ENCODE measurements at regions not wholly inside any gene's neighbourhood (a gene's known extent, or its start where the extent isn't known, plus 50 kb on each side); places are given as distances from the start of the nearest gene placed in this dataset.

GRCh38 chr1:29460694-29461093, 224.4 kb downstream of the PTPRU start:
- H3K4me2 ChIP-seq (ENCODE audit: low read length), result no peak overlapping the region
- no peaks in the 10 kb centered on the region for H3K4me1 ChIP-seq (ENCODE audit: control insufficient read depth, low read length)
- H4K20me1 ChIP-seq (ENCODE audit: control insufficient read depth, insufficient read depth, low read depth, low read length), result no peaks in the 10 kb centered on the region
- no peaks in the 10 kb centered on the region for H3K79me2 ChIP-seq (ENCODE audit: control insufficient read depth, low read length)
- no peak overlapping the region for H3K4me3 ChIP-seq (ENCODE audit: low read length)
- H3K36me3 ChIP-seq (ENCODE audit: control insufficient read depth, low read length), result no peaks in the 10 kb centered on the region
- no peaks in the 10 kb centered on the region for H3K9me3 ChIP-seq (ENCODE audit: control insufficient read depth, insufficient read depth, low read length)
- H3F3A ChIP-seq (ENCODE audit: control insufficient read depth, insufficient read depth), result no peaks in the 10 kb centered on the region
- no peak overlapping the region for H3K27ac ChIP-seq (ENCODE audit: low read depth, low read length)
- no peaks in the 10 kb centered on the region for H3K27me3 ChIP-seq (ENCODE audit: control insufficient read depth, low read length)
- TF ChIP-seq EZH2phosphoT487 (IDR thresholded peaks at IDR 0.05; ENCODE audit: borderline replicate concordance, low read length), result no peak
- TF ChIP-seq, protein P1, sequence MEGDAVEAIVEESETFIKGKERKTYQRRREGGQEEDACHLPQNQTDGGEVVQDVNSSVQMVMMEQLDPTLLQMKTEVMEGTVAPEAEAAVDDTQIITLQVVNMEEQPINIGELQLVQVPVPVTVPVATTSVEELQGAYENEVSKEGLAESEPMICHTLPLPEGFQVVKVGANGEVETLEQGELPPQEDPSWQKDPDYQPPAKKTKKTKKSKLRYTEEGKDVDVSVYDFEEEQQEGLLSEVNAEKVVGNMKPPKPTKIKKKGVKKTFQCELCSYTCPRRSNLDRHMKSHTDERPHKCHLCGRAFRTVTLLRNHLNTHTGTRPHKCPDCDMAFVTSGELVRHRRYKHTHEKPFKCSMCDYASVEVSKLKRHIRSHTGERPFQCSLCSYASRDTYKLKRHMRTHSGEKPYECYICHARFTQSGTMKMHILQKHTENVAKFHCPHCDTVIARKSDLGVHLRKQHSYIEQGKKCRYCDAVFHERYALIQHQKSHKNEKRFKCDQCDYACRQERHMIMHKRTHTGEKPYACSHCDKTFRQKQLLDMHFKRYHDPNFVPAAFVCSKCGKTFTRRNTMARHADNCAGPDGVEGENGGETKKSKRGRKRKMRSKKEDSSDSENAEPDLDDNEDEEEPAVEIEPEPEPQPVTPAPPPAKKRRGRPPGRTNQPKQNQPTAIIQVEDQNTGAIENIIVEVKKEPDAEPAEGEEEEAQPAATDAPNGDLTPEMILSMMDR (IDR thresholded peaks at IDR 0.05; ENCODE audit: low read depth, low read length, poor library complexity, severe bottlenecking), result no peak
- H3K9me2 ChIP-seq (replicated peaks; ENCODE audit: control insufficient read depth, low read length), result no peaks in the 10 kb centered on the region

DNA sequence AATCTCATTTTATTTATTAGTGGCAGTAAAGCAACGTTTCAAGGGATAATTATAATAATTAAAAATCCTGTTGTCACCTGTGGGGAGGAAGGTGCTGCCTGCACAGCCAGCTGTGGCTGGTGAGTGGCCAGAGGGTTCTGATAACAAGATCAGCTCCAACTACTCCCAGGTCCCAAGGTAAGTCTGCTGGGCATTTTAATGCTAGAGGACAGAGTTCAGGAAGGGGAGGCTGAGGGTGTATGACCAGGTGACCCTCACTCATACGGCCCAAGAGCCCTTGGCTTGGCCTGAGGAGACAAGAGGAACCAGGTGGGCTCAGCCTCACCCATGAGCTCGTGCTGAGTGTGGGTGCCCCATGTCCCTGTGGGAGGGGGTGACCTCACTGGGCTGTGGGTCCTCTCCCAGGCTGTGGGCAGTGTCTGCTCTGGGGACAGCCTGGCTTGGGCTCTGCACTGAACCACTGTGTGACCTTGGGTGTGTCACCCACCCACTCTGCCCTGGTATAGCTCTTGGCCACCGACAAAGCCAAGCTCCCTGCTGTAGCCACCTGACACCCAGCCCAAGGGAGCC, 223.8 kb downstream of the PTPRU start:
- no peaks in the 10 kb centered on the region for H3K27me3 ChIP-seq (ENCODE audit: control insufficient read depth, low read length)
- no peaks in the 10 kb centered on the region for H4K20me1 ChIP-seq (ENCODE audit: control insufficient read depth, insufficient read depth, low read depth, low read length)
- TF ChIP-seq, protein P1 (IDR thresholded peaks at IDR 0.05; ENCODE audit: low read depth, low read length, poor library complexity, severe bottlenecking), result no peak
- TF ChIP-seq EZH2phosphoT487 (IDR thresholded peaks at IDR 0.05; ENCODE audit: borderline replicate concordance, low read length), result no peak
- no peaks in the 10 kb centered on the region for H3K9me2 ChIP-seq (replicated peaks; ENCODE audit: control insufficient read depth, low read length)
- no peak overlapping the region for H3K4me3 ChIP-seq (ENCODE audit: low read length)
- no peaks in the 10 kb centered on the region for H3K79me2 ChIP-seq (ENCODE audit: control insufficient read depth, low read length)
- H3K4me2 ChIP-seq (ENCODE audit: low read length), result no peak overlapping the region
- H3K9me3 ChIP-seq (ENCODE audit: control insufficient read depth, insufficient read depth, low read length), result no peaks in the 10 kb centered on the region
- no peaks in the 10 kb centered on the region for H3K4me1 ChIP-seq (ENCODE audit: control insufficient read depth, low read length)
- H3K36me3 ChIP-seq (ENCODE audit: control insufficient read depth, low read length), result no peaks in the 10 kb centered on the region
- H3K27ac ChIP-seq (ENCODE audit: low read depth, low read length), result no peak overlapping the region
- H3F3A ChIP-seq (ENCODE audit: control insufficient read depth, insufficient read depth), result no peaks in the 10 kb centered on the region

- H3K27me3 ChIP-seq (ENCODE audit: control insufficient read depth, low read length), result no peaks in the 10 kb centered on the region
- H3K4me1 ChIP-seq (ENCODE audit: control insufficient read depth, low read length), result no peaks in the 10 kb centered on the region
These were observed 223.3 kb downstream of the PTPRU start for GRCh38 chr1:29459620-29459945.

More at GRCh38 chr1:29459620-29459945, 223.3 kb downstream of the PTPRU start:
- Histone ChIP-seq H3K4me3 (ENCODE audit: low read length) (no peak overlapping the region), H3K4me2 (ENCODE audit: low read length) (no peak overlapping the region), H3K79me2 (ENCODE audit: control insufficient read depth, low read length) (no peaks in the 10 kb centered on the region), H3K27ac (ENCODE audit: low read depth, low read length) (no peak overlapping the region), H3K9me2 (replicated peaks; ENCODE audit: control insufficient read depth, low read length) (no peaks in the 10 kb centered on the region), H3K9me3 (ENCODE audit: control insufficient read depth, insufficient read depth, low read length) (no peaks in the 10 kb centered on the region), H3F3A (ENCODE audit: control insufficient read depth, insufficient read depth) (no peaks in the 10 kb centered on the region), H3K36me3 (ENCODE audit: control insufficient read depth, low read length) (no peaks in the 10 kb centered on the region), H4K20me1 (ENCODE audit: control insufficient read depth, insufficient read depth, low read depth, low read length) (no peaks in the 10 kb centered on the region)
- TF ChIP-seq EZH2phosphoT487 (IDR thresholded peaks at IDR 0.05; ENCODE audit: borderline replicate concordance, low read length), result no peak
- TF ChIP-seq, protein P1 (IDR thresholded peaks at IDR 0.05; ENCODE audit: low read depth, low read length, poor library complexity, severe bottlenecking), result no peak
